Mesenchymal stem cell (in vitro differentiated cells and primary cell): ENCODE measurements at regions not wholly inside any gene's neighbourhood (a gene's known extent, or its start where the extent isn't known, plus 50 kb on each side); places are given as distances from the start of the nearest gene placed in this dataset.

Experiments used
- DNase-seq: peaks from one replicate; pipeline ENCODE4 v3.0.0-alpha.2; 2013
- H2AFZ ChIP-seq: one replicate; pipeline ENCODE4 v1.6.1; 2013; ENCODE audit warnings: low read depth, mild to moderate bottlenecking, control low read depth, inconsistent platforms, low read length, moderate library complexity
- H2AK5ac ChIP-seq: 2 replicates; pipeline ENCODE4 v1.6.1; 2013; ENCODE audit warnings: low read length, moderate library complexity, mild to moderate bottlenecking, inconsistent platforms; ENCODE audit not compliant: severe bottlenecking
- H2BK120ac ChIP-seq: one replicate; pipeline ENCODE4 v1.6.1; 2013; ENCODE audit warnings: low read depth, mild to moderate bottlenecking, inconsistent platforms, low read length, moderate library complexity
- H2BK12ac ChIP-seq, 2 experiments: one replicate each; pipeline ENCODE4 v1.6.1; 2013; ENCODE audit warnings: inconsistent platforms in 2 of 2, low read length in 2 of 2, mild to moderate bottlenecking in 2 of 2, moderate library complexity in 2 of 2, control low read depth in 1 of 2
- H2BK15ac ChIP-seq: one replicate; pipeline ENCODE4 v1.6.1; 2013; ENCODE audit warnings: mild to moderate bottlenecking, low read depth, inconsistent platforms; ENCODE audit not compliant: poor library complexity, severe bottlenecking
- H2BK5ac ChIP-seq: 2 replicates; pipeline ENCODE4 v1.6.1; 2013; ENCODE audit warnings: low read depth, mild to moderate bottlenecking, low read length, control low read depth, inconsistent platforms; ENCODE audit not compliant: poor library complexity, severe bottlenecking
- H3K14ac ChIP-seq, 2 experiments: one replicate each; pipeline ENCODE4 v1.6.1; 2013; ENCODE audit warnings: inconsistent platforms in 2 of 2, low read length in 2 of 2, control low read depth in 1 of 2, mild to moderate bottlenecking in 1 of 2, moderate library complexity in 1 of 2
- H3K18ac ChIP-seq, 2 experiments: one replicate each; pipeline ENCODE4 v1.6.1; 2013; ENCODE audit warnings: inconsistent platforms in 2 of 2, low read length in 2 of 2, control low read depth in 1 of 2, low read depth in 1 of 2, mild to moderate bottlenecking in 1 of 2
- H3K23ac ChIP-seq, 2 experiments: one replicate each; pipeline ENCODE4 v1.6.1; 2013; ENCODE audit warnings: inconsistent platforms in 2 of 2, low read length in 2 of 2, mild to moderate bottlenecking in 2 of 2, moderate library complexity in 2 of 2, control low read depth in 1 of 2
- H3K27ac ChIP-seq: 2 replicates; pipeline ENCODE4 v1.5.1; 2013; ENCODE audit warnings: mild to moderate bottlenecking, moderate library complexity, low read length, control low read depth, inconsistent platforms; ENCODE audit not compliant: poor library complexity, severe bottlenecking
- H3K27me3 ChIP-seq, 2 experiments: 2 replicates each; pipeline versions ENCODE4 v1.6.1 to v1.7.0; 2013; ENCODE audit warnings: low read length in 2 of 2, mild to moderate bottlenecking in 2 of 2, moderate library complexity in 2 of 2, control low read depth in 1 of 2, inconsistent platforms in 1 of 2; ENCODE audit not compliant: control insufficient read depth in 1 of 2, insufficient read depth in 1 of 2
- H3K36me3 ChIP-seq, 2 experiments: 2 replicates each; pipeline versions ENCODE4 v1.6.1 to v1.7.0; 2013; ENCODE audit warnings: low read length in 2 of 2, control low read depth in 1 of 2, inconsistent platforms in 1 of 2, low read depth in 1 of 2, mild to moderate bottlenecking in 1 of 2; ENCODE audit not compliant: insufficient read depth in 2 of 2, control insufficient read depth in 1 of 2
- H3K4ac ChIP-seq, 2 experiments: one replicate each; pipeline ENCODE4 v1.6.1; 2013; ENCODE audit warnings: inconsistent platforms in 2 of 2, low read length in 2 of 2, mild to moderate bottlenecking in 2 of 2, moderate library complexity in 2 of 2, control low read depth in 1 of 2, low read depth in 1 of 2
- H3K4me1 ChIP-seq: 2 replicates; pipeline ENCODE4 v1.6.1; 2013; ENCODE audit warnings: low read depth, low read length, control low read depth; ENCODE audit not compliant: control insufficient read depth, insufficient read depth
- H3K4me2 ChIP-seq: 2 replicates; pipeline ENCODE4 v1.6.1; 2013; ENCODE audit warnings: low read length, mild to moderate bottlenecking, inconsistent platforms; ENCODE audit not compliant: poor library complexity, severe bottlenecking
- H3K4me3 ChIP-seq, 2 experiments: 2 replicates each; pipeline versions ENCODE4 v1.5.1 to v1.7.0; 2013; ENCODE audit warnings: low read length in 2 of 2, mild to moderate bottlenecking in 2 of 2, control low read depth in 1 of 2, low read depth in 1 of 2; ENCODE audit not compliant: insufficient read depth in 1 of 2
- H3K79me1 ChIP-seq: replicated peaks from 2 replicates; pipeline ENCODE4 v1.6.1; 2013; ENCODE audit warnings: mild to moderate bottlenecking, control low read depth, low read length, inconsistent platforms; ENCODE audit not compliant: poor library complexity, severe bottlenecking
- H3K9ac ChIP-seq: 2 replicates; pipeline ENCODE4 v1.7.0; 2013; ENCODE audit warnings: mild to moderate bottlenecking, low read length, moderate library complexity
- H3K9me3 ChIP-seq: 2 replicates; pipeline ENCODE4 v1.7.0; 2013; ENCODE audit warnings: mild to moderate bottlenecking, low read length; ENCODE audit not compliant: control insufficient read depth
- H4K8ac ChIP-seq: one replicate; pipeline ENCODE4 v1.6.1; 2013; ENCODE audit warnings: inconsistent platforms, mild to moderate bottlenecking, low read length, moderate library complexity
- H4K91ac ChIP-seq: one replicate; pipeline ENCODE4 v1.6.1; 2013; ENCODE audit warnings: mild to moderate bottlenecking, low read length, inconsistent platforms
- WGBS: methylation state at CpG from one replicate; pipeline ENCODE4 v1.1.7; 2013; ENCODE audit warnings: mixed read lengths; 5-methylcytosine and 5-hydroxymethylcytosine counted together

DNA sequence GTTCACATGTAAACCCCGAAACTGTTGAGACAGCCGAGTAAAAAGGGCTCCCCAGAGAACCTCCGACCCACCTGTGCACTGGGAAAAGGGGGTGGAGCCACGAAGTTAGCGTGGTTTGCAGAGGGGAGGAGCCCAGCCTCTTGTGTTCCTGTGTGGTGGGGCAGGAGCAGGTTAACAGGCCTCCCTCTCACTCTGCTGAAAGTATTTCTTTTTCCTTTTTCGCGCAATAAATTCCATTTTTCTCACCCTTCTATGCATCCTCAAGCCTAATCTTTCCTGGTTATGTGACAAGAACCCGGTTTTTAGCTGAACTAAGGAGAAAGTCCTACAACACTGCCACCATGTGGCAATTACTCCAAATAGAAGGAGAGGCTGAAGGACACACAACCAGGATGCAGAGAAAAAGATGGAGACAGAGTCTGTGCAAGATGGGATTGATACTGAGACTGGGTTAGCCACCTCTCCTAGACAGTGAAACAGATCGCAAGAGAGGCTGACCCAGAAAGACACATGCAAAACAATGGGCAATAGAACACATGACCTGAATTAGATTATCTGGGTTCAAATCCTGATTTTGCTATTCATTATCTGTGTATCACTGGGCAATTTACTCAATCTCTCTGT is 168.7 kb upstream of the PRSS16 start:
- Histone ChIP-seq H2AFZ (no peak overlapping the region), H3K27ac (no peak overlapping the region), H3K4ac (no peak overlapping the region), H2BK120ac (no peak overlapping the region), H3K4me2 (peak overlapping the region; percentile 92), H3K9ac (peak overlapping the region; percentile 16), H3K4me3 (peak overlapping the region in 1 of 2 experiments; percentile 51), H3K79me1 (no peaks in the 10 kb centered on the region), H4K91ac (no peak overlapping the region), H2BK12ac (no peak overlapping the region), H3K14ac (no peak overlapping the region), H3K36me3 (no peaks in the 10 kb centered on the region), H3K18ac (no peak overlapping the region), H2BK15ac (no peak overlapping the region), H3K27me3 (peaks cover 12 to 48% of the 10 kb centered on the region in 2 experiments), H3K9me3 (no peaks in the 10 kb centered on the region), H2AK5ac (no peak overlapping the region), H3K23ac (no peak overlapping the region), H3K4me1 (peaks cover 2% of the 10 kb centered on the region), H4K8ac (no peak overlapping the region), H2BK5ac (no peak overlapping the region)
- WGBS: 3% methylated on average over 8 of the region's 9 CpGs
- DNase-seq: peak; percentile 73

DNA sequence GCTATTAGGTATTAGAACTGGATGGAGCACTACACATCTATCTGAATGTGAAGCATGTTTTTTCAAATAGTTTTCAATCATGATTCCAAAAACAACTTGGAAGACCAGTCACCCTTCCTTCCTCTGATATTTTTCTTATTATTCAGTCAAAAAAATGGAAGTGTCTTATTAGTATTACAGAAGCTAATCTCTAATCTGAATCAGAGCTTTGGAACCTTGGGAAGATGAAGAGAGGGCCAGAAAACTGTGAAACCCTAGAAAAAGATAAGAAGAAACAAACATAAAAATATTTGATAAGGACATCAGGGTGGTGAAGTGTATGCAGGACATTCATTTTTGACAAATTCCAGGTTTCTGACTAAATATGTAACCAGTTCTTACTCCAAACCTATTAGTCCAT is 166.3 kb upstream of the PRSS16 start:
- Histone ChIP-seq H3K4ac (no peak overlapping the region), H2BK120ac (no peak overlapping the region), H3K18ac (no peak overlapping the region), H4K8ac (no peak overlapping the region), H3K27me3 (peaks cover 12 to 44% of the 10 kb centered on the region in 2 experiments), H2BK12ac (no peak overlapping the region), H2BK5ac (no peak overlapping the region), H3K9me3 (no peaks in the 10 kb centered on the region), H3K27ac (no peak overlapping the region), H4K91ac (no peak overlapping the region), H3K4me3 (no peak overlapping the region), H2BK15ac (no peak overlapping the region), H3K4me1 (peaks cover 2% of the 10 kb centered on the region), H3K23ac (no peak overlapping the region), H3K79me1 (no peaks in the 10 kb centered on the region), H2AK5ac (no peak overlapping the region), H2AFZ (no peak overlapping the region), H3K9ac (no peak overlapping the region), H3K14ac (no peak overlapping the region), H3K4me2 (no peak overlapping the region), H3K36me3 (no peaks in the 10 kb centered on the region)
- no peak for DNase-seq

DNA sequence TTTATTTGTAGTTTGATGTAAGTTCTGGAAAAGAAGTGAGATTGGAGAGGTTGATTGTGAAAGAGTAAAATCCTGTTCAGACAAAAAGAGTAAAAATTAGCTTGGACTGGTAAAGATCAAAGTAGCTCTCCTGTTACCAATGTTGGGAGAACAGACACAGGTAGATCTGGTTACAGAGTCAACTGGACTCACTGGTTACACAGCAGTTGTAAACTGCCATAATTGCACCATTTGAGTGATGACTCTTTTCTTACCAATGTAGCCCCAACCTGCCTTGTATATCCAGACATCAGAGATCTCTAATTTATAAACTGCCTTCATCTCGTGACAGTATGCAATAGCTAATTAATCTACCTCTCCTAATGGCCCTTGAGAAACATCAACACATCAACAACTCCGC is 165.6 kb upstream of the PRSS16 start:
- no peak for DNase-seq
- Histone ChIP-seq H2AFZ (no peak overlapping the region), H4K91ac (no peak overlapping the region), H2BK120ac (no peak overlapping the region), H2BK15ac (no peak overlapping the region), H3K27me3 (peaks cover 14 to 47% of the 10 kb centered on the region in 2 experiments), H2AK5ac (no peak overlapping the region), H3K9me3 (no peaks in the 10 kb centered on the region), H3K9ac (no peak overlapping the region), H3K4ac (no peak overlapping the region), H3K18ac (no peak overlapping the region), H3K36me3 (no peaks in the 10 kb centered on the region), H2BK5ac (no peak overlapping the region), H3K4me2 (no peak overlapping the region), H2BK12ac (no peak overlapping the region), H3K4me1 (peaks cover 2% of the 10 kb centered on the region), H3K14ac (no peak overlapping the region), H3K23ac (no peak overlapping the region), H3K27ac (no peak overlapping the region), H4K8ac (no peak overlapping the region), H3K4me3 (no peak overlapping the region), H3K79me1 (no peaks in the 10 kb centered on the region)
- 45% methylated on average over 2 of the region's 2 CpGs for WGBS

DNA sequence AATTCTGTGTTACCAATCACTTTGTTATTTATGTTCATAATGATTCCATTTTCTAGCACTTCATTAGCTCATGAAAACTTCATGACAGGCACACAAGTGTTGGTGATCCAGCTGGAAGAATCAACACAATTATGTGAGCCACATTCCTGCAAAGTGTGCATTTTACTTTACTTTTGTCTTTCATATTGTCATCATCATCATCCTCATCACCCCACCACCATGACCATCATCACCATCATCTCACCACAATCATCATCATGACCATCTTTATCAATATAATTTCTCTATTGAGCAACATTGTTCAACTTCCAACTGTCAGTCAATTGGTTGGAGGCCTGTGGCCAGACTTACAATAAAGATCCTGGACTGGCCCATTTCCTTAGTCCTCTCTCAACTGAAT is 159.4 kb upstream of the PRSS16 start:
- H3K36me3 ChIP-seq: no peaks in the 10 kb centered on the region
- H3K9ac ChIP-seq: no peak overlapping the region
- no peak overlapping the region for H2BK5ac ChIP-seq
- peaks cover 2% of the 10 kb centered on the region for H3K4me1 ChIP-seq
- H3K18ac ChIP-seq: no peak overlapping the region
- no peak overlapping the region for H4K8ac ChIP-seq
- H2AK5ac ChIP-seq: no peak overlapping the region
- no peak overlapping the region for H3K4ac ChIP-seq
- H2BK15ac ChIP-seq: no peak overlapping the region
- peaks cover 12 to 17% of the 10 kb centered on the region in 2 experiments for H3K27me3 ChIP-seq
- H2BK12ac ChIP-seq: no peak overlapping the region
- H2BK120ac ChIP-seq: no peak overlapping the region
- H3K4me2 ChIP-seq: no peak overlapping the region
- no peak overlapping the region for H3K27ac ChIP-seq
- H2AFZ ChIP-seq: no peak overlapping the region
- H4K91ac ChIP-seq: no peak overlapping the region
- no peak overlapping the region for H3K23ac ChIP-seq
- H3K79me1 ChIP-seq: no peaks in the 10 kb centered on the region
- H3K14ac ChIP-seq: no peak overlapping the region
- no peak for DNase-seq
- H3K4me3 ChIP-seq: no peak overlapping the region
- no peaks in the 10 kb centered on the region for H3K9me3 ChIP-seq
